ENCODE measurements at regions not wholly inside any gene's neighbourhood (a gene's known extent, or its start where the extent isn't known, plus 50 kb on each side); places are given as distances from the start of the nearest gene placed in this dataset.

GRCh38 chr13:90995614-90996013, 351.9 kb upstream of the MIR17HG start:
- Histone ChIP-seq H3K9ac (ENCODE audit: insufficient read length) (no peak overlapping the region), H3K36me3 (ENCODE audit: insufficient read depth, low read length) (no peaks in the 10 kb centered on the region), H3K9me3 (ENCODE audit: low read depth, low read length) (no peaks in the 10 kb centered on the region), H3K4me3 (no peak overlapping the region), H3K27ac (no peak overlapping the region)
- TF ChIP-seq EZH2 (IDR thresholded peaks at IDR 0.05) (no peak), POLR2AphosphoS5 (IDR thresholded peaks at IDR 0.05; ENCODE audit: borderline replicate concordance, low read depth, low read length) (no peak), FOXP2 (optimal IDR thresholded peaks at IDR 0.05; ENCODE audit: control extremely low read depth, extremely low read length, insufficient read depth) (no peak)
- DNase-seq (ENCODE audit: low read depth, low spot score) = no peak

DNA sequence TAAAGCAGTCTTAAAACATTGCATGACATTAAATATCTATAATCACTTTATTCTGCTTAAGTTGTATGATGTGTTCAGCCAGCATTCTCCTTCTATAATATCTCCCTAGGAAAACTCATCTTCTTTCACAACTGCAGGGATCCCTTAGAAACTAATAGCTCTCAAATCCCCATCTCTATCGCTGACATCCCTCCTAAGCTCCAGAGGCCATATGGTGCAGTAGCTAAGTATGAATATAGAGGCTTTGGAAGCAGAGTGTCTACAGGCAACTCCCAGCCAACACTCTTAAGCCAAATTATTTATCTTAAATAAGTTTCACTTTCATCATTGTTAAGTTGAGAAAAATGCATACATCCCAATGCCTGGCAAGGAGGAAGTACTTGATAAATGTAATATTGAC, 349.5 kb upstream of the MIR17HG start:
- Histone ChIP-seq H3K27ac (no peak overlapping the region), H3K4me3 (no peak overlapping the region), H3K9me3 (ENCODE audit: low read depth, low read length) (no peaks in the 10 kb centered on the region), H3K9ac (ENCODE audit: insufficient read length) (no peak overlapping the region), H3K36me3 (ENCODE audit: insufficient read depth, low read length) (no peaks in the 10 kb centered on the region)
- TF ChIP-seq EZH2 (IDR thresholded peaks at IDR 0.05) (no peak), POLR2AphosphoS5 (IDR thresholded peaks at IDR 0.05; ENCODE audit: borderline replicate concordance, low read depth, low read length) (no peak), FOXP2 (optimal IDR thresholded peaks at IDR 0.05; ENCODE audit: control extremely low read depth, extremely low read length, insufficient read depth) (no peak)
- DNase-seq (ENCODE audit: low read depth, low spot score) = no peak

DNA sequence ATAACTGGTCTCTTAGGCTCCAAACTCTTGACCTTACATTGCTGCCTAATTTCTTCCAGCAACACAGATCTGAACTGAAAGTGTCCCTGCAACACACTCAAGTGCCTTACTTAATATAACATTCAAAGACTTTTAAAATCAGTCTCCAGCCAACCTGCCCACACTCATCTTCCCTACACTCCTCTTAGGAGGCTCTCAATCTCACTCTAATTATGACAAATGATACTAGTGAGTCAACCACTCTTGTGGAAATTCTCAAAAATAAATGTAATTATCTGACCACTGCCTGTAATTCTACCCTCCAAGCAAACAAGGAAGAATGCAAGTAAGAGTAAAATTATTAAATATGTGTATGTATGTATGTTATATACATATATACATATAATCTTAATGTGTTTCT, 348.1 kb upstream of the MIR17HG start:
- DNase-seq (ENCODE audit: low read depth, low spot score) = no peak
- Histone ChIP-seq H3K36me3 (ENCODE audit: insufficient read depth, low read length) (no peaks in the 10 kb centered on the region), H3K9ac (ENCODE audit: insufficient read length) (no peak overlapping the region), H3K4me3 (no peak overlapping the region), H3K27ac (no peak overlapping the region), H3K9me3 (ENCODE audit: low read depth, low read length) (no peaks in the 10 kb centered on the region)
- no peak for TF ChIP-seq FOXP2 (optimal IDR thresholded peaks at IDR 0.05; ENCODE audit: control extremely low read depth, extremely low read length, insufficient read depth)
- TF ChIP-seq POLR2AphosphoS5 (IDR thresholded peaks at IDR 0.05; ENCODE audit: borderline replicate concordance, low read depth, low read length) = no peak
- no peak for TF ChIP-seq EZH2 (IDR thresholded peaks at IDR 0.05)

DNA sequence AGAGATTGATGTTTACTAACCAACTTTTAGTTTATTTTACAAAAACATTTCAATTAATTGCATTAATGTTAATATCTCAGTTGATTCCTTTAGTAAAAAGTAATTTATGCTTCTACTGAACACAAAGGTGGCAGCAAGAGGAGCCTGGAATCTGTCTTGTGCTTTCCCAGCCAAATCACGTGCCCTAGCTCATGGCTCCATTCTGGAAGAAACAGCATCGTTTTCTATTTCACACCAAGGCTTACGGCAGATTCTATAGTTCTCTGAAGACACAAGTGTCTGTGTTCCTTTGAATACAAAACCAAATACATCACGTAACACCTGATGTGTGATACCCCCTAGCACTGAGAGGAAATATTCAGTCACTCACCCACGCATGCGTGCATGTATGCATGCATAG, 346.1 kb upstream of the MIR17HG start:
- Histone ChIP-seq H3K9ac (ENCODE audit: insufficient read length) (no peak overlapping the region), H3K4me3 (no peak overlapping the region), H3K9me3 (ENCODE audit: low read depth, low read length) (no peaks in the 10 kb centered on the region), H3K36me3 (ENCODE audit: insufficient read depth, low read length) (no peaks in the 10 kb centered on the region), H3K27ac (no peak overlapping the region)
- DNase-seq (ENCODE audit: low read depth, low spot score) = no peak
- TF ChIP-seq FOXP2 (optimal IDR thresholded peaks at IDR 0.05; ENCODE audit: control extremely low read depth, extremely low read length, insufficient read depth) (no peak), POLR2AphosphoS5 (IDR thresholded peaks at IDR 0.05; ENCODE audit: borderline replicate concordance, low read depth, low read length) (no peak), EZH2 (IDR thresholded peaks at IDR 0.05) (no peak)

GRCh38 chr13:91014696-91015095, 332.8 kb upstream of the MIR17HG start:
- Histone ChIP-seq H3K36me3 (ENCODE audit: insufficient read depth, low read length) (no peaks in the 10 kb centered on the region), H3K4me3 (no peak overlapping the region), H3K9ac (ENCODE audit: insufficient read length) (no peak overlapping the region), H3K27ac (no peak overlapping the region), H3K9me3 (ENCODE audit: low read depth, low read length) (no peaks in the 10 kb centered on the region)
- no peak for TF ChIP-seq EZH2 (IDR thresholded peaks at IDR 0.05)
- no peak for TF ChIP-seq POLR2AphosphoS5 (IDR thresholded peaks at IDR 0.05; ENCODE audit: borderline replicate concordance, low read depth, low read length)
- no peak for TF ChIP-seq FOXP2 (optimal IDR thresholded peaks at IDR 0.05; ENCODE audit: control extremely low read depth, extremely low read length, insufficient read depth)
- DNase-seq (ENCODE audit: low read depth, low spot score) = no peak

DNA sequence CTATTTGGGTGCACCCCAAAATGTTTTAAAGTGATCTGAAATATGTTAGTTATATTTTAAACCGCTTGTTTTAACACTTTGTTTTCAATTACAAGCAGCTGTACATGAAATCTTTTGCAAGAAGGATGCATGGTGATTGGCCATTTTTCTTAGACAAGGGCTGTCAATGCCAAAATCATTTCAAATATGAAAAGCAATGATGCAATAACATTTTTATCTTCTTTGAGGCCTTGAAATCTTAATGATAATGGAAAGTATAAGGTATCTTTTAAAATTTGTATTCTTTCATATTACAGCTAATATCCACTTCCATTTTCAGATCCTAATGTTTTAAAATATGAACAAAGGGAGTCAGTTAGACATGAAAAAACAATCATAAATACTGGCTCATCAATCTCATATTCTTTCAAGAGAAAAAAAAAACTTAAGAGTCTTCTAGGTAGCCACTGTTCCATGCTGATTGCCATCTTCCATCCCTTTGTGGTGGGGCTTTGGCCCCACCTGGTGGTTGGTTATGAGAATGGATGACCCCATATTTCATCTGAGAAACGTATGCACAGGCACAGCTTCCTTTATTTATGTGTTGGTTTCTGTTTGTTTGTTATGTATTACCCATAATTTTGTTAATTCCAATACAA, 330.3 kb upstream of the MIR17HG start:
- Histone ChIP-seq H3K36me3 (ENCODE audit: insufficient read depth, low read length) (no peaks in the 10 kb centered on the region), H3K4me3 (no peak overlapping the region), H3K9ac (ENCODE audit: insufficient read length) (no peak overlapping the region), H3K9me3 (ENCODE audit: low read depth, low read length) (no peaks in the 10 kb centered on the region), H3K27ac (no peak overlapping the region)
- TF ChIP-seq EZH2 (IDR thresholded peaks at IDR 0.05) (no peak), FOXP2 (optimal IDR thresholded peaks at IDR 0.05; ENCODE audit: control extremely low read depth, extremely low read length, insufficient read depth) (no peak), POLR2AphosphoS5 (IDR thresholded peaks at IDR 0.05; ENCODE audit: borderline replicate concordance, low read depth, low read length) (no peak)
- DNase-seq (ENCODE audit: low read depth, low spot score) = peak; percentile 26

DNA sequence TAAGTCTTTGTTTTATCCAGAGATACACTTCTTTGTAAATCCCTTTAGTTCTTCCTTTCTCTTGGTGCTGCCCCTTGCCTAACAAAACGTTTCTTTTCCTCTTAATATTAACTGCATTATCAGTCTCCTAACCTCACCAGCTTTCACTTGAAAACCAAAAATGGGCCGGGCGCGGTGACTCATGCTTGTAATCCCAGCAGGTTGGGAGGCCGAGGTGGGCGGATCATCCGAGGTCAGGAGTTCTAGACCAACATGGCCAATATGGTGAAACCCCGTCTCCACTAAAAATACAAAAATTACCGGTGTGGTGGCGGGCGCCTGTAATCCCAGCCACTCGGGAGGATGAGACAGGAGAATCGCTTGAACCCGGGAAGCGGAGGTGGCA, 329.8 kb upstream of the MIR17HG start:
- DNase-seq (ENCODE audit: low read depth, low spot score) = no peak
- H3K9me3 ChIP-seq (ENCODE audit: low read depth, low read length) = no peaks in the 10 kb centered on the region
- no peak for TF ChIP-seq POLR2AphosphoS5 (IDR thresholded peaks at IDR 0.05; ENCODE audit: borderline replicate concordance, low read depth, low read length)
- TF ChIP-seq FOXP2 (optimal IDR thresholded peaks at IDR 0.05; ENCODE audit: control extremely low read depth, extremely low read length, insufficient read depth) = no peak
- no peak for TF ChIP-seq EZH2 (IDR thresholded peaks at IDR 0.05)
- H3K27ac ChIP-seq = no peak overlapping the region
- H3K4me3 ChIP-seq = no peak overlapping the region
- no peak overlapping the region for H3K9ac ChIP-seq (ENCODE audit: insufficient read length)
- no peaks in the 10 kb centered on the region for H3K36me3 ChIP-seq (ENCODE audit: insufficient read depth, low read length)

DNA sequence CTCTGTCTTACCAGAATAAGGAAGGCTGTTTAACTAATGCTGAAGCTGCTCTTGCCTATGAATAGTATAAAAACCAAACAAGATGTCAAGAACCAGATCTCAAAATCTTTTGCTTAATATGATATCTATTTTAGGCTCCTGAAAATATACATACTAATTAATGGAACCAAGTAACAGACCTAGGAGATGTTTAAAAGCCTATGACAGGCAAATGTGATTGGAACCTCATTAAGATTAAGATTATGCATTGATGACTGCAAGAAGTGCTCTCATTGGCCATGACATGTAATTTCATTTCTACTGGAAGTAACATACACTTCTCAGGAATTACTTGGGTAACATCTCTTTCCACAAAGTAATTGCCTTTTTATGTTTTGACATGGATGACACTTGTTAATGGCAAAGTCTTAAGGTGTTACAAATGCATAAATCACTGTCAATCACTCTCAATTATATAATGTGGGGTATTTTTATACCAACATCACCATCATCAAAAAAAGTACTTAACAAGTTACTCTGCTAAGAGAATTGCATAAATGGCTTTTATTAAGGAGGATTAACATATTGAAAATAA, 326.9 kb upstream of the MIR17HG start:
- no peak for TF ChIP-seq FOXP2 (optimal IDR thresholded peaks at IDR 0.05; ENCODE audit: control extremely low read depth, extremely low read length, insufficient read depth)
- no peak for TF ChIP-seq EZH2 (IDR thresholded peaks at IDR 0.05)
- no peak for TF ChIP-seq POLR2AphosphoS5 (IDR thresholded peaks at IDR 0.05; ENCODE audit: borderline replicate concordance, low read depth, low read length)
- no peak for DNase-seq (ENCODE audit: low read depth, low spot score)
- Histone ChIP-seq H3K36me3 (ENCODE audit: insufficient read depth, low read length) (no peaks in the 10 kb centered on the region), H3K27ac (no peak overlapping the region), H3K9me3 (ENCODE audit: low read depth, low read length) (no peaks in the 10 kb centered on the region), H3K4me3 (no peak overlapping the region), H3K9ac (ENCODE audit: insufficient read length) (no peak overlapping the region)
